ENCODE measurements at regions not wholly inside any gene's neighbourhood (a gene's known extent, or its start where the extent isn't known, plus 50 kb on each side); places are given as distances from the start of the nearest gene placed in this dataset.

GRCh38 chr20:2228926-2229325 is 66.9 kb upstream of the TGM3 start:
- no peak for TF ChIP-seq EZH2 (IDR thresholded peaks at IDR 0.05; ENCODE audit: borderline replicate concordance, low read length)
- TF ChIP-seq, protein P1, sequence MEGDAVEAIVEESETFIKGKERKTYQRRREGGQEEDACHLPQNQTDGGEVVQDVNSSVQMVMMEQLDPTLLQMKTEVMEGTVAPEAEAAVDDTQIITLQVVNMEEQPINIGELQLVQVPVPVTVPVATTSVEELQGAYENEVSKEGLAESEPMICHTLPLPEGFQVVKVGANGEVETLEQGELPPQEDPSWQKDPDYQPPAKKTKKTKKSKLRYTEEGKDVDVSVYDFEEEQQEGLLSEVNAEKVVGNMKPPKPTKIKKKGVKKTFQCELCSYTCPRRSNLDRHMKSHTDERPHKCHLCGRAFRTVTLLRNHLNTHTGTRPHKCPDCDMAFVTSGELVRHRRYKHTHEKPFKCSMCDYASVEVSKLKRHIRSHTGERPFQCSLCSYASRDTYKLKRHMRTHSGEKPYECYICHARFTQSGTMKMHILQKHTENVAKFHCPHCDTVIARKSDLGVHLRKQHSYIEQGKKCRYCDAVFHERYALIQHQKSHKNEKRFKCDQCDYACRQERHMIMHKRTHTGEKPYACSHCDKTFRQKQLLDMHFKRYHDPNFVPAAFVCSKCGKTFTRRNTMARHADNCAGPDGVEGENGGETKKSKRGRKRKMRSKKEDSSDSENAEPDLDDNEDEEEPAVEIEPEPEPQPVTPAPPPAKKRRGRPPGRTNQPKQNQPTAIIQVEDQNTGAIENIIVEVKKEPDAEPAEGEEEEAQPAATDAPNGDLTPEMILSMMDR (IDR thresholded peaks at IDR 0.05; ENCODE audit: low read length): no peak
